Stimulated activated effector memory CD8-positive, alpha-beta T cell treated with anti-CD3 and anti-CD28 coated beads, Interleukin-12 subunit alpha, Interleukin-12 subunit beta, amount 100 ng/mL, for 72 hours (primary cell): ENCODE measurements at regions not wholly inside any gene's neighbourhood (a gene's known extent, or its start where the extent isn't known, plus 50 kb on each side); places are given as distances from the start of the nearest gene placed in this dataset.
"Not testable (repeated sequence)": the region's sequence is repeated elsewhere in the genome, so short reads cannot be mapped to it uniquely, and the experiment has no call there.

Source experiments
- ATAC-seq: fragments of 150-1000 bp; cut with Tn5 transposase; 2 replicates; pipeline ENCODE4 v1.10.0; 2021
- DNase-seq, 2 donors: peaks; one replicate each; pipeline ENCODE4 v3.0.0; 2021 to 2022; ENCODE audit warnings: low spot score in 2 of 2
- H3K27ac Mint-ChIP-seq: one replicate; pipeline ENCODE4 v1.8.0; 2022; ENCODE audit warnings: mild to moderate bottlenecking, mixed read lengths
- H3K36me3 Mint-ChIP-seq: one replicate; pipeline ENCODE4 v1.8.0; 2022; ENCODE audit warnings: mild to moderate bottlenecking, mixed read lengths
- H3K4me1 Mint-ChIP-seq: one replicate; pipeline ENCODE4 v1.8.0; 2022; ENCODE audit warnings: mixed read lengths
- H3K4me3 Mint-ChIP-seq: one replicate; pipeline ENCODE4 v1.8.0; 2022; ENCODE audit warnings: mild to moderate bottlenecking, mixed read lengths
- H3K9me3 Mint-ChIP-seq: one replicate; pipeline ENCODE4 v1.8.0; 2022; ENCODE audit warnings: mixed read lengths

DNA sequence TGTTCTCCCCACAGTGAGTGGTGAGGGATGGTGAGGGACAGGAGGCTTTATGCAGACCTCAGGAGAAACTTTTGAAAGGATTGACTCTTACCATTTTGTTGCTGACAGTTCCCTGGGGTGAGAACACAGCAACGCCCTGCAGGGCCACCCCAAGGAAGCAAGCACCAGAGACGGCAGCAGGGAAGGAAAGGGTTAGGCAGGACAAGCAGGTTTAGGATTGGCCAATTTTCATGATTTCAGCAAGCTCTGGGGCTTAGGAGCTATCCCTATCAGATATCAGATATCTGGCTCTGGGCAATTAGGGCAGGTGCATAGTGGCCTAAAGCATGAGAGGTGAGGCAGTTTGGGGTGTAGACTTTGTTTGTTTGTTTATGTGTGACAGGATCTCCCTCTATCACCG, 87.0 kb upstream of the LSM14A start:
- H3K36me3 Mint-ChIP-seq: no peaks in the 10 kb centered on the region
- DNase-seq (no peak), ATAC-seq (no peak)
- H3K4me3 Mint-ChIP-seq: no peak overlapping the region
- no peaks in the 10 kb centered on the region for H3K4me1 Mint-ChIP-seq
- no peak overlapping the region for H3K27ac Mint-ChIP-seq
- no peaks in the 10 kb centered on the region for H3K9me3 Mint-ChIP-seq

DNA sequence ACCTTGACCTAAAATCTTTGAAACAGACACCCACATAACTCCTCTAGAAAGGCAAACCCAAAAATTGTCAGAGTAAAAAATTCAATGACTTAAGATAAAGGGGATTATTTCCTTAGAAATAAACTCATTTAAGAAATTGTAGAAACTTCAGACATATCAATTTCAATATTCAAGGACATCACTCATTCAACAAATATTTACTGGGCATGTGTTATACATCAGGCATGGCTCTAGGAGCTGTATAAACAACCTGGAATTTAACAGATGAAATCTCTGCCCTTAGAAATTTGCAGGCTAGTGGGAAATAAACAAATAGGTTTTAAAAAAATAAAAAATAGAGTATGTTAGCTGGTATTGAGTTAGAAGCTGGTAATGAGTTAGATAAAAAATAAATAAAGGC, 84.0 kb upstream of the LSM14A start:
- ATAC-seq: no peak
- no peak for DNase-seq
- Mint-ChIP-seq H3K4me1 (no peaks in the 10 kb centered on the region), H3K36me3 (no peaks in the 10 kb centered on the region), H3K9me3 (no peaks in the 10 kb centered on the region), H3K4me3 (no peak overlapping the region), H3K27ac (no peak overlapping the region)

DNA sequence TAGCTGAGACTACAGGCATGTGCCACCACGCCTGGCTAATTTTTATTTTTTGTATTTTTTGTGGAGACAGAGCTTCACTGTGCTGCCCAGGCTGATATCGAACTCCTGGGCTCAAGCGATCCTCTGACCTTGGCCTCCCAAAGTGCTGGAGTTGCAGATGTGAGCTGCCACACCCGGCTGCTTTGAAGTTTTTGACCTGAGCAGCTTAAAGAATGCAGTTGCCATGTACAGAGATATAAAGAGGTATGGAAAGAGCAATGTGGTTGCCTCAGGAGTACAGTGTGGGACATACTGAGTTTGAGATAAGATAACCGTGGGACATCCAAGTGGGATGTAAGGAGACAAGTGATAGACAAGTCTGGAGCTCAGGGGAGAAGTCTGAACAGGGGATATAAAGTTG, 82.7 kb upstream of the LSM14A start:
- Mint-ChIP-seq H3K4me1 (no peaks in the 10 kb centered on the region), H3K36me3 (no peaks in the 10 kb centered on the region), H3K4me3 (no peak overlapping the region), H3K9me3 (no peaks in the 10 kb centered on the region), H3K27ac (no peak overlapping the region)
- ATAC-seq (no peak), DNase-seq (no peak)

DNA sequence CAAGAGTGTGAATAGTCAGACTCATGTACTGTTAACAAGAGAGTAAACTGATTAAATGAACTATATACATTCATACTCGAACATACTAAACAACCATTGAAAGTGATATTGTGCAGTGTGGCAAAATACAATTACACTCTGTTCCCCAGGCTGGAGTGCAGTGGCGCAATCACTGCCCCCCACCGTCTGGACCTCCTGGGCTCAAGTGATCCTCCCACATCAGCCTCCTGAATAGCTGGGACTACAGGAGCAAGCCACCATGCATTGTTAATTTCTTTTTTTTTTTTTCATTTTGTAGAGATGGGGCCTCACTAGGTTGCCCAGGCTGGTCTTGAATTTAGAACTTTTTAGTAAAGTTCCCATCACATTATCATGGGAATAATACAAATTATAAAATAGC, 77.3 kb upstream of the LSM14A start:
- H3K4me1 Mint-ChIP-seq: no peaks in the 10 kb centered on the region
- no peak overlapping the region for H3K27ac Mint-ChIP-seq
- DNase-seq (no peak), ATAC-seq (no peak)
- H3K9me3 Mint-ChIP-seq: no peaks in the 10 kb centered on the region
- H3K36me3 Mint-ChIP-seq: no peaks in the 10 kb centered on the region
- no peak overlapping the region for H3K4me3 Mint-ChIP-seq

DNA sequence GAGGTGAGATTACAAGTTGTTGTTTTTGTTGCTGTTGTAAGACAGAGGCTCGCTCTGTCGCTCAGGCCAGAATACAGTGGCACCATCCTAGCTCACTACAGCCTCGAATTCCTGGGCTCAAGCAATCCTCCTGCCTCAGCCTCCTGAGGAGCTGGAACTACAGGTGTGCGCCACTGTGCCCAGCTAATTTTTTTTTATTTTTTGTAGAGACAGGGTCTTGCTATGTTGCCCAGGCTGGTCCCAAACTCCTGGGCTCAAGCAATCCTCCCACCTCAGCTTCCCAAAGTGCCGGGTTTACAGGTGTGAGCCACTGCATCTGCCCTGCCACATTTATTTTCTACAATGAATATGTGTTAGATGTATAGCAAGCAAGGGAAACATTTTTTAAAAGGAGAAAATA, 76.9 kb upstream of the LSM14A start:
- not testable (repeated sequence) for H3K27ac Mint-ChIP-seq, H3K4me3 Mint-ChIP-seq, H3K9me3 Mint-ChIP-seq, DNase-seq, H3K4me1 Mint-ChIP-seq, H3K36me3 Mint-ChIP-seq, ATAC-seq

DNA sequence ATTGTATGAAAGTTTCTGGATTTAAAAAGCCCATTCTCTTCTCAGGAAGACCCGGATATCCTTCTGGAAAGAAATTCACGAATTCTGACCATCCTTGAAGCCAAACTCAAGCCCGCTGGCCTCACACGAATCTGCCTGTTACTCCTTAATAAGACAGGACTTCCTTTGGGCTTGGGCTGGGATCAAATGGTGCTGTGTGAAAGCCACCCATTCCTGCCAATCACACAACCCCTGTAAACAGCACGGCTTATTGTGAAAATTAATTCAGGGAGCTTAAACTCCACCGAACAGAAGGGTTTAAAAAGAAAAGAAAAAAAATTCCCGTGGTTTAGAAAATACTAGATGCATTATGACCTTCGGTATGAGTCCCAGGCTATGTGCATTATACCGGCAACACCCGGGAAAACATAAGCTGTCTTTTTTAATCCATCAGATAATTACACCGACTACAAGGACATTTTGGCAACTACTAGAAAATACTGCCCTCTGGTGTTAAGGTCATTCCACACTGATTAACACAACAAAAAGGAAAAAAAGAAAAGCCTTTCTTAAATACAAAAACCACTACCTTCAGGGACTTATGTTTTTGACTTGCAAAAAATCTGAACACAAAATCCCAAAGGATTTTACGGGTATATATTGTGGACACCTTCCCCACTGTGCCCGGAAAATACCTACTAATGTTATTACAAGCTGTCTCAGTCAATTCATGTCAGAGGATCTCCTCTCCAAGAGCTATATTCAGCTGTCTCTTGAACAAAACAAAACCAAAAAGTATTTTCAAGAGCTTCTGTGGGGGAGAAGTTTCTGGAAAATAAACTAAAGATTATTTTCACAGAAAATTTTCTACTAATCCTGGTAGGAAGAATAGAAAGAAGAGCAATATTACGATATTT, 76.0 kb upstream of the LSM14A start:
- Mint-ChIP-seq H3K4me3 (no peak overlapping the region), H3K36me3 (no peaks in the 10 kb centered on the region), H3K4me1 (no peaks in the 10 kb centered on the region), H3K9me3 (no peaks in the 10 kb centered on the region), H3K27ac (no peak overlapping the region)
- DNase-seq (no peak), ATAC-seq (no peak)

DNA sequence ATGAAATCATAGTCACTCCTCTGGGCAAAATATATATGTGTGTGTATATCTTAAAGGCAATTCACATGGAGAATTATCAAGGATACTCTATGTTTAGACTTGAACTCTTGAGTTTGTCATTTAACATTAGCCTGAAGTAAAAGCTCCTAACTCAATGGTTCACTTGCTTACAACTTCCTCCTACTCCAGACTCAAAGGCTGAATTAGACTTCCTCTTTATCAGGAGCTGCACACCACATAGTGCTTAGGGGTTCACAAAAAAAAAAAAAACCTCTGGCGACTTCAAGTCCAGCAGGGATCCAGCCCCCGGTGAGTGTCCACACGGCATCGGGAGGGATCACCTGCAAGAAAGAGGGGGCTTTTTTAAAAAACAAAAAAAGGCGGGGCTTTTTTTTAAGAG, 68.2 kb upstream of the LSM14A start:
- H3K9me3 Mint-ChIP-seq: no peaks in the 10 kb centered on the region

DNA sequence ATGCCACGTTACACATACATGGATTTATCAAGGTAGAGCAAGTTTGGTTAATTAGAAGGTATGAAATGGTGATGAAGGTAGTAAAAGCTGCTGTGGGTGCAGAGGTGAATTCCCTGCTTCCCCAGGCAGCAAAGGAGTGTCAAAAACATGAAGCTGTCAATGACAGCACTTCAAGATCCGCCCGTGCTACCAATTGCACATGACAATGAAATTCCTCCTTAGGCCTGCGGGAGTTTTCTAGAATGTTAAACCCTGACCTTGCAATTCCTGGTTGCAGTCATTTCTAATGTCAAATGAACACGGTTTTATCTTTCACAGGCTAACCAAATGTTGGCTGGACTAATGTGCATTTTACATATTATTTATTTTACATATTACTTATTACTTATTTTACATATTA, 67.7 kb upstream of the LSM14A start:
- ATAC-seq: no peak

More for the DNA sequence above, 68.2 kb upstream of the LSM14A start:
- no peaks in the 10 kb centered on the region for H3K36me3 Mint-ChIP-seq
- ATAC-seq: no peak
- no peak overlapping the region for H3K4me3 Mint-ChIP-seq
- no peaks in the 10 kb centered on the region for H3K4me1 Mint-ChIP-seq
- no peak overlapping the region for H3K27ac Mint-ChIP-seq
- no peak for DNase-seq

DNA sequence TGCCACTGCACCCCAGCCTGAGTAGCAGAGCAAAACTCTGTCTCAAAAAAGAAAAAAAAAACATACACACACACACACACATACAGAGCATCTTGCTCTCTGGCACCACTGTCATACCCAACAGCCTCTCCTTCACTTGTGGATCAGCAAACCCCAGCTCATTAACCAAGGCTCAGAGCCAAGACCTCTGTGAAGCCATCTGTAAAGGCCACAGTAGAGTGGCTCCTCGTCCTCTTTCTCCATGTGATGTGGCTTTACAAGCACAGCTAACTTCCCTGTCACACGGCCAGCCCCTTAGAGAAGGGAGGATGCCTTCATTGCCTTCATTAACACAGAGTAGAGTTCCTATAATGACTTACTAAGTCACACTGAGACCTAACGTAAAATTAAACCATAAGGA, 62.7 kb upstream of the LSM14A start:
- Mint-ChIP-seq H3K4me1 (no peaks in the 10 kb centered on the region), H3K36me3 (no peaks in the 10 kb centered on the region), H3K9me3 (no peaks in the 10 kb centered on the region)

More for the DNA sequence above, 67.7 kb upstream of the LSM14A start:
- Mint-ChIP-seq H3K27ac (no peak overlapping the region), H3K36me3 (no peaks in the 10 kb centered on the region), H3K9me3 (no peaks in the 10 kb centered on the region), H3K4me3 (no peak overlapping the region), H3K4me1 (no peaks in the 10 kb centered on the region)
- DNase-seq: no peak

DNA sequence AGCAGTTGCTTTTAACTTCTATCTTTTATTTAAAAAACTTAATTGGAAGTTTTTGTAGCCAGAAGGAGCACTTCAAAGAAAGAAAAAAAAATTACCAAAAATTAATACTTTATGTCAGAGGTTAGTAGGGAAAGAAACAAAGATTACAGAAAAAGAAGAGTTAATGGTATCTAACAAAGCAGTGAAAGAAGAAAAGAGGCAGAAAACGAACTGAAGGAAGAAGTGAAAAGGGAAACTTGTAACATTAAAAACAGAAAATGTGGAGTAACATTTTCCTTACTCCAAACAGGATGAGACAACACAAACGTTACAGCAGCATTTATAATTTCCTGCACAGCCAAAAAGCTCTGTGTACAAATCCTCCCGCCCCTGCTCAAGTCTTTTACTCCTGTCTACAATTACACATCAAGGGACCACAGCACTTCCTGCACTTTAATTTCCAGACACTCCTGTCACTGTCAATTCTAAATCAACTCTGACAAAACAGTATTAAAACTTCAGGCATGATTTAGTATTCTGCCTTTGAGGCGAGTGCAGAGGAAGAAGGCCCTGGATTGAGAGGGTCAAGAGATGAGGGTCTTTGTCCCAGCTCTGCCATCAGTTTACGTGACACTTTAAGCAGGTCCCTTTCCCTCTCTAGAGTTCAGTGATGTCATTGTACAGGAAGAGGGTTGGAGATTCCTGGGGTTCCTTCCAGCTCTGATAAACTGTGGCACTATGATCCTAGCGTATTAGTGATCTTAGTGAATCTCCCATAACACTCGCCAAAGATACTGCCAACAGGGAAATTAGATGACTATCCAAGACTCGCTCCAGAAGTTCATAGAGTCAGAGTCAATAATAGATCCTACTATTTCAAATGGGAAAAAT, 53.2 kb upstream of the LSM14A start:
- Mint-ChIP-seq H3K4me3 (no peak overlapping the region), H3K27ac (no peak overlapping the region), H3K36me3 (no peaks in the 10 kb centered on the region), H3K4me1 (no peaks in the 10 kb centered on the region), H3K9me3 (no peaks in the 10 kb centered on the region)
- DNase-seq (no peak), ATAC-seq (no peak)

More for the DNA sequence above, 62.7 kb upstream of the LSM14A start:
- no peak for ATAC-seq
- no peak for DNase-seq
- Mint-ChIP-seq H3K4me3 (no peak overlapping the region), H3K27ac (no peak overlapping the region)

DNA sequence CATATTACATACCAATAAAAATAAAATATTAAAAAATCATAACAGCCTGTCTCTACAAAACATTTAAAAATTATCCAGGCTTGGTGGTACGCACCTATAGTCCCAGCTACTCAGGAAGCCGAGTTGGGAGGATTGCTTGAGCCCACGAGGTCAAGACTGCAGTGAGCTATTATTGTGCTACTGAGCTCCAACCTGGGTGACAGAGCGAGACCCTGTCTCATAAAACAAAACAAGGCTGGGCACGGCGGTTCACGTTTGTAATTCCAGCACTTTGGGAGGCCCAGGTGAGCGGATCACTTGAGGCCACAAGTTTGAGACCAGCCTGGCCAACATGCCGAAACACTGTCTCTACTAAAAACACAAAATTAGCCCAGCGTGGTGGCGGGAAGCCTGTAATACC, 52.2 kb upstream of the LSM14A start:
- ATAC-seq: no peak
- no peak overlapping the region for H3K27ac Mint-ChIP-seq
- no peaks in the 10 kb centered on the region for H3K4me1 Mint-ChIP-seq
- DNase-seq: no peak
- H3K9me3 Mint-ChIP-seq: no peaks in the 10 kb centered on the region
- H3K36me3 Mint-ChIP-seq: no peaks in the 10 kb centered on the region
- H3K4me3 Mint-ChIP-seq: no peak overlapping the region

DNA sequence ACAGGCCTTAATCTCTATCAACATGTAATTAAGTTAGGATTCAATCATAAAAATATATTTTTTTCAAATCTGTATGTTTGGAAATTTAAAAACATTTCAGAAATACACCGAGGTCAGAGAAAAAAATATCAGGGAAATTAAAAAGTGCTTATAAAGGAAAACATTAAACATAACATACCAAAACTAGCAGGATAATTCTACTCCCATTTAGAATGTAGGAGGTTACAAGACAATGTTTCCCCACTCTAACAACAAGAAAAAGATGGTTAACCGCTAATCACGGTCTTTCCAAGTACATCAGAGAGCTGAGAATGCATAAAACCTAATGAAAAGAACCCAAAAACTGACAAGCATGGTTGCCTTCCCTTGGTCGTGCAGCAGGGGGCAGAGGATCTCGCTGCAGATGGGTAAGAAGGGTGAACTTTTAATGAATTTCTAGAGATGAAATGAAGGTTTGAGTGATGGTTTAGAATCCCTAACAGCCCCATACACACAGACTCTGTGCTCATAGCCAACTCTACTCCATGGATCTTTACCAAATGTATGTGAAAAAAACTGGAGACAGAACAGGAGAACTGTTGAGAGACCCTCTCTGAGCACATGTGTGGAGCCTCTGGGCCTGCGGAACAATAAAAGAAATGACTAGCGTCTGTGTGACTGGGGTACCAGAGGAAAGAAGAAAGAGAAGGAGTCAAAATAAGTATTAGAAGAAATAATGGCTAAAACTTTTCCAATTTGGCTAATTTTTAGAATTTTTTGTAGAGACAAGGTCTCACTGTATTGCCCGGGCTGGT, 51.3 kb upstream of the LSM14A start:
- ATAC-seq: peak; percentile 54
- Mint-ChIP-seq H3K27ac (no peak overlapping the region), H3K4me1 (no peaks in the 10 kb centered on the region), H3K36me3 (no peaks in the 10 kb centered on the region), H3K4me3 (no peak overlapping the region), H3K9me3 (no peaks in the 10 kb centered on the region)
- DNase-seq: peak in 1 of 2 donors; percentile 71
